Stimulated activated CD4-positive, alpha-beta T cell treated with anti-CD3 and anti-CD28 coated beads, Interleukin-2, amount 100 ng/mL, for 48 hours (primary cell): ENCODE measurements at regions not wholly inside any gene's neighbourhood (a gene's known extent, or its start where the extent isn't known, plus 50 kb on each side); places are given as distances from the start of the nearest gene placed in this dataset.
"Not testable (repeated sequence)": the region's sequence is repeated elsewhere in the genome, so short reads cannot be mapped to it uniquely, and the experiment has no call there.

Experiments
- DNase-seq, 2 donors: peaks; one replicate each; pipeline ENCODE4 v3.0.0-alpha.2; 2020

DNA sequence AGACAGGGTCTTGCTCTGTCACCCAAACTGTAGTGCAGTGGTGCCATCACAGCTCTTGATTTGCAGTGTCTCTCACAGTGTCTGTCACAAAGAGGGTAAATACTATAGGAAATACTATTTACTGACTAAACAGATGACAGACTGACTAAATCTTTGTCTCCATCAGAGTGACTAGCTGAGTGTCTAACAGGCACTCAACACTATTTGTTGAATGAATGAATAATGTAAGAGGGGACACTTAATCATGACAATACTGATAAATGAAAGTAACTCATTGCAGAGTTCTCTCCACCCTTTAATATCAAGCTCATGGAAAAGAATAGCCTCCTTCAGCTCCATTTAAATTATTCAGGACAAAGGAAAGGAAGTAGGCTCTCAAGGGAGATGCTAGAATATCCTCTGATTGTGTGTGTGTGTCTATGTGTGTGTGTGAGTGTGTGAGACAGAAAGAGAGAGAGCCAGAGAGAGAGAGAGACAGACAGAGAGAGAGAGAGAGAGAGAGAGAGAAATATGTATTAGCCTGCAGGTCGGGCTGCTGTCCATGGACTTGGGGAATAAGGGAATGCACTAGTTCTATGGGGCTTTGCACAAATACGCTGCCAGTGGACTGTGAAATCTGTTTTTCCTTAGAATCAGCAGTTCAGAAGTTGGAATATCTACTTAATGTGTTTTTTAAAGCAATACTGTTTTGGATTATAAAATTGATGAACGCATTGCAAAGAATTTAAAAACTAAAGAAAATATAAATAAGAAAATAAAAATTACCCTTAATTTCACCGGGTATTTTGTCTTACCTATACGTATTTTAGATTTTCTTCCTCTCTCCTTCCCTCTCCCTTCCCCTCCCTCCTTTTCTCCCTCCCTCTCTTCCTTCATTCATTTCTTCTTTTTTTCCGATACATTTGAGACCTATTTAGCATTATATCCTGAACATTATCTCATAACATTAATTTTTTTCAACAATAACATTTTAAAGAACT is 132.9 kb upstream of the LRIG1 start:
- no peak for DNase-seq

DNA sequence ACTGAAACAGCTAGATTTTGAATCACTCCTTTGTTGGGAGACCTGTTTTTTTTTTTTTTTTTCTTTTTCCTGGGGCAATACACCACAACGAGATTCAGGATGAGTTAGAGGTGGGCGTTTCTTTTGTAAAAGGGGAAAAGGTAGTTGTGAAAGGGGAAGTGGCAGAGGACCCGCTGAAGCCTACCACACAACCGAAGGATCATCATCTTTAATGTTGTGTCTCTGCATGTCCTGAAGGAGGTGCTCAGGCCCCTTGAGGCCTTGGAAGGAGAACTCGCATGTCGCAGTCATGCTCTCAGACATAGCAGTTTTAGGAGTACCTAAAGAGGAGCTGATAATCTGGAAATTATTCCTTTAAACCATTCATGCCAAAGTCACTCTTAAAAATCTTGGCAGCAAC is 137.9 kb upstream of the LRIG1 start:
- DNase-seq: no peak

DNA sequence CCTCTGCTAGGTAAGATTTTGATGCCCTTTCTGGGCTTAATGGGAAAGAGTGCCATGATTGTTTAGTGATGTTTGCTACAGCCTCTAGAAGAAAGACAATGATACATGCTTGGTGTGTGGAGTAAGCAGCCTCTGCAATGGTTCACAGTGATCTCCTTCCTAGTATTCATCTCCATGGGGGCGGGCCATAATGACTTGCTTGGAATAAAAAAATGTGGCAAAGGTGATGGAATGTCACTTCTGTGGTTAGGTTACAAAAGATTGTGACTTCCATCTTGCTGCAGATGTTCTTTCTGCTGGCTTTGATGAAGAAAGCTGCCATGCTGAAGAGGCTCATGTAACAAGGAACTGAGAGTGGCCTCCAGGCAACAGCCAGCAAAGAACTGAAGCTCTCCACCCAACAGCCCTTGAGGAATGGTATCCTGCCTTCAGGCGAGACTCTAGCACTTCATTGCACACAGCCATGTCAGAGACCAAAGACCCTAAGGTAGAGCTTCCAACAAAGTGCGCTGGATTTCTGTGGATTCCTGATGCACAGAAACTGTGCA is 139.1 kb upstream of the LRIG1 start:
- no peak for DNase-seq

DNA sequence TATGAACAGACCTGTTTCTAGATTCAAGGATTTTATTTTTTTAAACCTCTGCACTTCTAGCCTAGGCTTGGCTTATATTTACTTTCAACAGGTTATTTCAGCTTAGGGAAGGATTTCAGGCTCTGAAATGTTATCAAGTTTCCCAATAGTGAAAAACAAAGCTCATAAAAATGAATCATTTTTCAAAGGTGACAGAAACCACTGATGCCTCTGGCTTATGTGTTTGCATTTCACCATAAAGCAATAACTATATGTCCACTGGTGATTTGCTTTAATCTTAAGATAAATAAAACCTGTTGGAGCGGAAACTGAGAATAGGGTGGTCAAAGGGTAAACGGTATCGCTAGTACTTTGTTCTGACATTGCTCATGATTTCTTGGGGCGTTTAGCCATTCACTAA is 141.2 kb upstream of the LRIG1 start:
- no peak for DNase-seq

DNA sequence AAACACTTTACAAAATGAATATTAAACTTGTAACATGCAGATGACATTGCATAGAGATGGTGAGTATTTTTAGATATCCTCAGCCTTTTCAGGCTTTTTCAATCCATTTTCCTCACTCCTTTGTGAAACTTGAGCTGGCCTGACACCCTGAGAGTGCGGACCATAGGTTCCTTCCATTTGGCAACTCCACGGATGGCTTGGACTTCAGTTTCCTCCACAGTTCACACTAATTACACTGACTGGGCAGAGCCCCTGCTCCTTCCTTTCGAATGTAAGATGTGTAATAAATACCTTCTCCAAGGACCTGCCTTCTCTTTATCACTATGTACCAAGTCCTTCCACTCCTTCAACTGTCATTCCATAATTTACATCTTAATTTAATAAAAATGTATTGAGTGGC is 141.7 kb upstream of the LRIG1 start:
- DNase-seq: no peak

DNA sequence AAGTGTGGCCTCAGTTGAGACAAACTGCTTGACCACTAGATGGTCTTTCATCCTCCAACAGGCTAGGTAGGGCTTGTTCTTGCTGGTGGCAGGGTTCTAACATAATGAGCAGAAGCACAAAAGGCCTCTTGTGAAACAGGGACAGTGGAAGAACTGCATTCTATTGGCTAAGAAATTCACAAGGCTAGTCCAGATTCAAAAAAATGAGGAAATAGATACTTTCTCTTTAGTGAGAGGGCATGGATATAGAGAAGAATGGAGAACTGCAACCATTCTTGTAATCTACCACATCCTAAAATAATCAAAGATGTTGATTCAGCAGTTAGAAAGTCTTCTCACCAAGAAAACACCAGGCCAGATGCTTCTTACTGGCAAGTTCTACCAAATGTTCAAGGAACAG is 143.7 kb upstream of the LRIG1 start:
- no peak for DNase-seq

DNA sequence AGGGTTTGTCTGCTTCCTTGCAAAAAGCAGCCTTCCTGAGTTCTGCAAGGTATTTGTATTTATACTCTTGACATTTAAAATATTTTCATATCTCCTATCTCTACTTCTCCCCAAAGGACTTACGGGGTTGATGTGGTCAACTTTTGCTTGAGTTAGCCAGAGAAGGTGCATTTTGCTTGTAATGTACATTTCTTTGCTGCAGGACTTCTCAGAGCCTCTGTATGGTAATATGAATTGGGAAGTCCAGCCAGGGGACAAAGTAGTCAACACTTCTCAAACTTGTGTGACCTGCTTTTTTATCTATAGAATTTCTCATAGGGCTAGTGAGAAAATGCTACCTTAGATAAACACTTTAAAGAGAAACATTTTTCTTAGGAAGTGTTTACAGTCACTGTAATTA is 148.2 kb upstream of the LRIG1 start:
- DNase-seq: no peak

DNA sequence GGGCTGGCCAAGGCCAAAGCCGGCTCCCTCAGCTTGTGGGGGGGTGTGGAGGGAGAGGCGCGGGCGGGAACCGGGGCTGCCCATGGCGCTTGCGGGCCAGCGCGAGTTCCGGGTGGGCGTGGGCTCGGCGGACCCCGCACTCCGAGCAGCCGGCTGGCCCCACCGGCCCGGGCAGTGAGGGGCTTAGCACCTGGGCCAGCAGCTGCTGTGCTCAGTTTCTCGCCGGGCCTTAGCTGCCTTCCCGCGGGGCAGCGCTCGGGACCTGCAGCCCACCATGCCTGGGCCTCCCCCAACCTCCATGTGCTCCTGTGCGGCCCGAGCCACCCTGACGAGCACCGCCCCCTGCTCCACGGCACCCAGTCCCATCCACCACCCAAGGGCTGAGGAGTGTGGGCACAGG is 150.7 kb upstream of the LRIG1 start:
- not testable (repeated sequence) for DNase-seq

DNA sequence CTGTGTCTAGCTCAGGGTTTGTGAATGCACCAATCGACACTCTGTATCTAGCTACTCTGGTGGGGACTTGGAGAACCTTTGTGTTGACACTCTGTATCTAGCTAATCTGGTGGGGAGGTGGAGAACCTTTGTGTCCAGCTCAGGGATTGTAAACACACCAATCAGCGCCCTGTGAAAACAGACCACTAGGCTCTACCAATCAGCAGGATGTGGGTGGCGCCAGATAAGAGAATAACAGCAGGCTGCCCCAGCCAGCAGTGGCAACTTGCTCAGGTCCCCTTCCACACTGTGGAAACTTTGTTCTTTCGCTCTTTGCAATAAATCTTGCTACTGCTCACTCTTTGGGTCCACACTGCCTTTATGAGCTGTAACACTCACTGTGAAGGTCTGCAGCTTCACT is 151.3 kb upstream of the LRIG1 start:
- DNase-seq: not testable (repeated sequence)

DNA sequence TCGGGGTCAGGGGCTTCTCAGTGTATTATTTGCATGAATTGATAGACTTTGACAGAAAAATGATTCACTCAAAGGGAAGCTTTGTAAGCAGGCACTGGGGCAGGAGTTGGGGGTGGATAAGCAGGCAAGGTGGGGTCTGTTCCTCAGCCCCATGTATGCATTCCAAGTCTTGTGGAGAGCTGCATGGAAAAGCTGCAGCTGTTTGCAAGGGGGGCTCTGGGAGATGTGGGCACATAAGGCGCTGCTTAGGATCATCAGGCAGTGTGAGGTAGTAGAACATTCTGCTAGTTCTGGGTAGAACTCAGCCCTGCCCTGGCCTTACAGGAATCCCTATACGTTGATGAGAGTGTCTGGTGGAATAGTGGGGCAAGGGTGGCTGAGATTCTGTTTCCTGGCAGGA is 154.2 kb upstream of the LRIG1 start:
- no peak for DNase-seq

DNA sequence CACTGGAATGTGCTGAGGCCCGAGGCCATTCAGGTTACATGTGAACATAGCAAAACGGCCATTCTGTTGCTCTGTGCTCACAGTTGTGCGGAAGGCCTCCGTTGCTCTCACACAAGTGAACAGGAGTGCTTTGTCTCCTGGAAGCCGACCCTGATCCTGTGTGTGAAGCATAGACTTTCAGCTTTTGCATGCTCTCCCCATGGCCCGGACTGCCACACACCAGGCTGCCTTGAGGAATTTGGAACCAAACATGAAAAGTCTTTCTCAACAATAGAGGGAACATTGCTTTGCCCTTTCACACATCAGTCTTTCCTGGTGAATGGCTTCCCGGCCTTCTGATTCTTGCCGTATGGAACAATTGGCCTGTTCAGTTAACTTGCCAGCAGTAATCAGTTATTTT is 154.8 kb upstream of the LRIG1 start:
- no peak for DNase-seq

DNA sequence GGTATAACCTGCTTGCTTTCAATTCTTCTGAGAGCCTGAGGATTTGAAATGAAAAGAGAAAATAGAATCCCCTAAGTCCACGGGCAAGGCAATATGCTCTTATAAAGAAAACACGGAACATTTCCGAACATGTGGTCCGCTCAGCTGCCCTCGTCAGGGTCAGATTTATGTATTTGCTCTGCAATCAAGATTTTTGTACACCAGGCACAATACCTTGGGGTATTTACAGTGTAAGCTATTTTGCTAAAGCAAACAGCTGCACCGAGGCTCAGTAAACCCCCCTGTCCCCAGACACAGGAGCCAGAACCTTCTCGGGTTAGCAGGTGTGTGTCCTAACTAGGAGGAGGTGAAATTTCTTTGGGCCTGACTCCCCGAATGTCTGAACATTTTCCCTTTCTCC is 155.8 kb upstream of the LRIG1 start:
- no peak for DNase-seq

DNA sequence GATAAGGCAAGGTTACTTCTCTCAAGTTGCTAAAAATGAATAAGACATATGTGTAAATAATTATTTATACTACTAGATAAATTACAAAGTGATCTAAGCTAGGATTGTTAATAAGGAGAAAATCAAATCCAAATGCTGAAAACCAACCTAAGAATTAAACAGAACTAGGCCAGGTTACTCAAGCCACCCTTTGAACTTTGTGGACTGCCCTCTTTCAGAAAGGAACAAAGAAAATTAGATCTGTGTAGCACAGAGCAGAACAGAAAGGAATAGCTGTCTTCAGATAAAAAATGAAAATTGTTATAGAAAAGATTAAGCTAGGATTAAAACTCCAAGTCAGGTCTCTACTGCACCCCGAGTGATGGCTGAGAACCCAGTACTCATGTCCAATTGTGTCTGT is 158.2 kb upstream of the LRIG1 start:
- no peak for DNase-seq

DNA sequence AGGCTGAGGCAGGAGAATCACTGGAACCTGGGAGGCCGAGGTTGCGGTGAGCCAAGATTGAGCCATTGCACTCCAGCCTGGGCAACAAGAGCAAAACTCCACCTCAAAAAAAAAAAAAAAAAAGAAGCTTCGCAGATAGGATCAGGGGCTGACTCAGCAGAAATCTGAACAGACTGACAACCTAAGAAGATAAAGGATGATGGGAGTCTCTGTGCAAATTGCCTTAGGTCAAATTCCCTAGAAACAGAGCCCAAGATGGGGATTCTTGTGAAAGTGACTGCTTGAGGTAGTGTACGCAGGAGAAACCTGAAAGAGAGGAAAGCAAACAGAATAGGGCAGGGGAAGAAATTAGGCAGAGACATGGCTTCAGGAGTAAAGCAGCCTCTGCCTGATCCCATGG is 160.8 kb upstream of the LRIG1 start:
- no peak for DNase-seq

DNA sequence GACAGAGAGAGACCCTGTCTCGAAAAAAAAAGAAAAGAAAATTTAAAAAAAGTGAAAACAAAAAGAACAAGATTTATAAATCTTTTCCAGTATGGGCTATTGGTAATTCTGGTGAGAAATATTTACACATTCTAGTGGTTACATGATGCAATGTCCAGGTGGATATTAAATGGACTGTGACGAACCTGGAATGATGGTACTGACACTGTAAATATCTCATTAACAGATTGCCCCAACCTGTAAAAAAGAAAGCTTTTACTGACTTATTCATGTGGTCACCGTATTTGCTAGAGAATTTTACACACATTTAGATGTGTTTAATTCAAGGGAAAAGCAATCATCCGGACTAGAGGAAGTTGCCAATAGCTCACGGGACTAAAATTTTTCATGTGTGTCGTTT is 162.1 kb upstream of the LRIG1 start:
- DNase-seq: no peak

DNA sequence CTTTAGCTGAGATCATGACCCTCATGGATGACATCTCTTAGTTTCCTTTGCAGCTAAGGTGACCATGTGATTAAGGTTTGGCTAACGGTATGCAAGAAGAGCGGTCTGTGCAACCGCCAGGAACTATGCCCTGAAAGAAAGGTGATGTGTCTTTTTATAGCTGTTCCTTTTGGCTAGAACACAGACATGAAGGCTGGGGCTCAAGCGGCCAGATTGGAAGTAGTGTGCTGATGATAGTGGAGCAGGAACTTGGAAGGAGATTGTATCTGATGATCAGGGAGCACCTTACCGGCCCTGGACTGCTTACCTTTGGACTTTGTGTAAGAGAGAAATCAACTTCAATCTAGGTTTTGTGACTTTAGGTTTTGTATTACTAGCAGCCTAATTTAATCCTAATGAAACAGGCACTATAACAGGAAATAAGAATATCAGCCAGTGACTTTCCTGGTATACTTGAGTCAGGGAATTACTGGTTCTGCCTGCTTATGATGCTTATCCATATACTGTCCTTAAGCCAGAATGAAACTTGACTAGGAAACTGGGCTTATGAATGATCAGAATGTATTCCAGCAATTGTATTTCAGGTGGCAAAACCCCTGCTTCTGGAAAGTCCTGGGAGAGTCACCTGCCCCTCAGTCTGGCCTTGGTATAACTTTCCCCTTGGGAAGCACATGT is 164.3 kb upstream of the LRIG1 start:
- no peak for DNase-seq

DNA sequence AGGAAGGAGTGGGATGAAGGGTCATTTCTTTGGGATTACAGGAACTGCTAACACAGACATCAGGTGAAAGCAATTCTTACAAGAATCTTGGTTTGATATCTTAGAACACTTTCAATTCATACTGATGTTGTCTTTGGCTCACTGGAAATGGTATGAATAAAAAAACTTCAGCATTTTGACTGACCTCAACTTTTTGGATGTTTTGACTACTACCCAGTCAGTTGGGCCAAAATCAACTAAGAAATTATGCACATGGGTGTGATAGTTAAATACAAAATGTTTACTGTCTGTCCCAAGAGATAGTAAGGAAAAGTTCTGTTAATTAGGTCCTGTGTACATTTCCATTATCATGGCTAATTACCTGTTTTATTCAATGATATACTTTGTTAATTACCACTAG is 165.5 kb upstream of the LRIG1 start:
- DNase-seq: no peak

DNA sequence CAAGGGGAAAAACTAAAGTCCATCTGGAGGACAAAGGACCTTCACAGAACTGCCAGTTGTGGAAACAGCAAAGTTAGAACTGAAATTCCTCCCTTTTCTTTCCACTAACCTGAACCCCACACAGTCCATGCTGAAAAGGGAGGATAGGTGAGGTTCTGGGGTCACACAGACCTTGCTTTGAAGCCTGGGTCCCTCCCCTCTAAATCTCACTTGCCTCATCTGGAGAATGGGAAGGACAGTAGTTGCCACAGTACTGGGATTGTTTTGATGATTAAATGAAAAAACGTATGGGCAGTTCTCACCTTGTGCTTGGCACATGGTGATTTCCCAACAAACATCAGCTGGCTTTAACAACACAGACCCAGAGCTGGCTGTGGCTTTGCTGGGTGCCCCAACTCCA is 166.4 kb upstream of the LRIG1 start:
- no peak for DNase-seq

DNA sequence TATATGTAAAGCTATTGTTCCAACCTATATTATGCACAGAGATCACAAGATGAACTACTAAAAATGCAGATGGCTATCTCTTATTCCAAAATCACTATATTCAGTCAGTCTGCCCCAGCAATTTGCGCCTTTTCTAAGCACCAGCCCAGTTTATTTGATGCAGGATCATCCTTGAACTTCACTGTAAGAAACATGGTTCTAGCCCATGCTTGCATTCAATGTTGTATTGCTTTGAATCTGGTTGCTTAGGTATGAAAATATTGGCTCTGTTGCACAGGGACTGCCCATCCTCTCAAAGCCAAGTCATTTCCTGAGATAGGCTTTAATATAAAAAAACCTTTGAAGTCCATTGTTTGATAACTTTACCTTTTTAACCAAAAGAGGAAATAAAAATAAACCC is 170.5 kb upstream of the LRIG1 start:
- DNase-seq: no peak

DNA sequence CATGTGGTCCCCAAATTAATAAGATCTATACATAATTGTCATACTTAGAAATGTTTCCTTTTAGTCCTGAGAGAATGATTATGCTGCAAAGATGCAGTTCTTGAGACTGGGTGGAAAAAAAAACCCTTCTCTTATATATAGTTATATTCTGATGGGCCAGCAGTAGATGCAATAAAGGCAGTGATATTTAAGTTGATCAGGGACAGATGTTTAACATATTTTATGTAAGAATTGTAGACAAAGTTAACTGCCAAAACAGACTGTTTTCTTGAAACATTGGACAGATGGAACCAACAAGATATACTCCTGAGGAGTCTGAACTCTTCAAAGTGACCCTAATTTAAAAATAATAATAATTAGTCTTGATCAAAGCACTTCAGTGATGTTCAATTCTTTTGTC is 172.0 kb upstream of the LRIG1 start:
- no peak for DNase-seq

DNA sequence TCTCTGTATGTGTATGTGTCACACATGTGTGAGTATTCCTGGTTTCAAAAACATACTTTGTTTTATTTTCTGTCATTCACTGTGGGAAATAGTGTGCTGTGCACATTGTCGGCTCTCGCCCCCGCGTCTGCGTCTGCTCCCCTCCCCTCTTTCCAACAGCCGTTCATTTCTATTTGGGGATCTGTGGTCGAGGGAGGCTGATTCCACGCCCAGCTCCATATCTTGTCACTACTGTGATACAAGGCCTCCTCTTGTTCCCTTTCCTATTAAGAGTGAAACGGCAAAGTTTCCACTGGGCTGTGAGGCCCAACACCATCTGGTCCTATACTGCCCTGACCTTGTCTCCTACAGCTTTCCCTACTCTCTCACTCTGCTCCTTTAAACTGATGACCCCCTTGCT is 172.5 kb upstream of the LRIG1 start:
- DNase-seq: no peak

DNA sequence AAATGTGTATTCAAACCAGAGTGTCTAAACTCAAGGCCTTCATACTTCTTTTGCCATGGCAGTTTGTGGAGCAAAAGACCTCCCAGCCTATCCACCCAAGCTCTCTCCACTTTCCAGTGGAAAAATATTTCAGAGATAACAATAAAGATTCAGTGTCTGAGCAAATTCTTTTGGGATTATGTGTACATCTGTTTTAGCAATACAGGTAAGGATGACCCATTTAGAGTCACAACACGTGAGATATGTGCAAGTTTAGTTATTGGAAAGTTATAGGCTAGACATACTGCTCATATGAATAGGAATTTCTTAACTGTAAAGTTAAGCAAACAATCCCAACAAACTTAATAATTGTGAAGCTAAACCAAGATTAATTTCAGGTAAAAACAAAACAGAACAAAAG is 174.5 kb upstream of the LRIG1 start:
- DNase-seq: no peak

DNA sequence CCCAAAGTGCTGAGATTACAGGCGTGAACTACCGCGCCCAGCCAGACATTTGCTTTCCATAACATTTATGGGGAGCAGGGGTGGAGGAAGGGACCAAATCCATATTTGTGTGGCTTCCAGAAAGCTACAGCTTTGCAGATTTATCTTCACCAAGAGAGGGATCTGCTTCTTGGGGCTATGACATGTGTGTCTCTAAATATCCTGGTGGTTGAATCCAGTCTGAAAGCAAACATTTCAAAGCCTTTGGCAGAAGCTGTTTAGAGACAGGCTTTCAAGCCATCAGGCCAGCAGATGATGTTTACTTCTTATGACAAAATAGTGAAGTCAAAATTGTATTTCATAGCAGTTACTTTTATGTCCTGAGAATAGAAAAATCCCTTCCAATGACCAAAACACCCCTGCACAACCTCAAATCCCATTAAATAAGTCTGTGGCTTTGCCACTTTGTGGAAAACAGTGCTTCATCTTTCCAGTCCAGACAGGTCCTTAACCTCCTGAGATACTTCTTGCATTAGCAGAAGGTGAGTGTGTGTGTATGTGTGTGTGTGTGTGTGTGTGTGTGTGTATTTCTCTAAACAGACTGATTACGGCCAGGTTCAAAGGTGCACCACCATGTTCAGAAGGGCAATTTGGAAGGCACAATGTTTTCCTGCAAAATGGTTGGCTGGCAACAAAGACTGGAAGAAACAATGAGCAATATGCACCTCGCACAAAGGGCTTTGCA is 191.4 kb upstream of the LRIG1 start:
- DNase-seq: no peak

DNA sequence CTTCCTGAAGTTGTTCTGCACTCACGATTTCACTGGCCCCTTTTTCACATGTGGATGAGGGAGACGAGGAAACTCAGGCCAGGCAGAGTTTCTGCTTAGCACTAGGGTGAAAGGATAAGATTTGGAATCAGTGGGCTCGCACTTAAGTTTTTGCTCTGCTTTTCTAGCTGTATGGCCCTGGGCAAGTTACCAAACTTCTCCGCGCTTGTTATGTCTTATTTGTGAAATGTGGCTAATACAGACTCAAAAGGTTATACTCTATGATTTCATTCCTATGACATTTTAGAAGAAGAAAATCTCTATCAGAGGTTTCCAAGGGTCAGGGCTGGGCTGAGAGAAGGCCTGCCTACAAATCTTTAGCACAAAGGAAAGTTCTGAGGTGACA is 191.9 kb upstream of the LRIG1 start:
- DNase-seq: no peak
